GM23338 (cell line): ENCODE measurements at regions not wholly inside any gene's neighbourhood (a gene's known extent, or its start where the extent isn't known, plus 50 kb on each side); places are given as distances from the start of the nearest gene placed in this dataset.

Experiments
- CTCF ChIP-seq, 2 experiments: fragments of 200-600 bp in 1 of 2; sonication (generic) in 1 of 2; conservative IDR thresholded peaks; 2 replicates each; pipeline versions ENCODE4 v1.5.1 to v1.6.1; 2016 to 2017; ENCODE audit warnings: antibody characterized with exemption in 2 of 2, low read depth in 2 of 2, mild to moderate bottlenecking in 2 of 2, moderate library complexity in 1 of 2
- EZH2 ChIP-seq: fragments of 200-600 bp; sonication (generic); IDR thresholded peaks from one replicate; pipeline ENCODE4 v1.8.0; 2017; ENCODE audit warnings: antibody characterized with exemption, mild to moderate bottlenecking, low read depth; ENCODE audit not compliant: unreplicated experiment
- JUNB ChIP-seq: IDR thresholded peaks from one replicate; pipeline ENCODE4 v1.6.1; 2016; ENCODE audit warnings: antibody characterized with exemption; ENCODE audit not compliant: unreplicated experiment
- NANOG ChIP-seq: IDR thresholded peaks from 2 replicates; pipeline ENCODE4 v1.6.1; 2016; ENCODE audit warnings: antibody characterized with exemption, borderline replicate concordance
- POLR2AphosphoS5 ChIP-seq: IDR thresholded peaks from 2 replicates; pipeline ENCODE4 v1.6.1; 2016; ENCODE audit warnings: antibody characterized with exemption, low read depth
- REST ChIP-seq: IDR thresholded peaks from one replicate; pipeline ENCODE4 v1.6.1; 2018; ENCODE audit warnings: antibody characterized with exemption; ENCODE audit not compliant: unreplicated experiment
- ZNF331 ChIP-seq: fragments of 250-450 bp; sonication (Bioruptor Pico); IDR thresholded peaks from 2 replicates; pipeline ENCODE4 v1.5.0; 2020; ENCODE audit warnings: low read depth, mild to moderate bottlenecking, moderate library complexity

- TF ChIP-seq REST (no peak), CTCF (conservative IDR thresholded peaks at IDR 0.05; ENCODE audit: low read depth in 2 of 2) (no peak), ZNF331 (CRISPR knock-in tag) (no peak), EZH2 (no peak), JUNB (no peak), POLR2AphosphoS5 (no peak), NANOG (no peak)
Measured at GRCh38 chr2:67124531-67124930, 272.6 kb upstream of the ETAA1 start.
